Endothelial cell of umbilical vein (primary cell): ENCODE measurements at regions not wholly inside any gene's neighbourhood (a gene's known extent, or its start where the extent isn't known, plus 50 kb on each side); places are given as distances from the start of the nearest gene placed in this dataset.

Experiments used
- BruUV-seq: library from RNA; stranded (reverse); fragments of 400-500 nt; replicated peaks from 2 replicates; lab custom pipeline; 2021; lab: Mats Ljungman, UMichigan
- CTCF ChIA-PET: fragments of 300-600, 350-600 bp; sonication (Branson Sonifier 250); formaldehyde crosslinking; loops from one replicate; lab custom pipeline; 2021; ENCODE audit warnings: antibody characterized with exemption, inconsistent platforms; lab: Charles Lee
- POLR2A ChIA-PET: fragments of 300-600, 350-600 bp; sonication (Branson Sonifier 250); formaldehyde crosslinking; loops from one replicate; lab custom pipeline; 2021; ENCODE audit warnings: antibody characterized with exemption, inconsistent platforms; lab: Charles Lee
- DNase-seq: peaks from one replicate; pipeline ENCODE4 v3.0.0-alpha.2; 2011; ENCODE audit warnings: low read depth, low spot score
- FAIRE-seq: peaks from 2 replicates; lab custom pipeline; 2011; peaks lifted over from hg19 to GRCh38; lab: Jason Lieb, UNC
- H2AFZ ChIP-seq: 2 replicates; pipeline ENCODE4 v1.6.0; 2012; ENCODE audit warnings: low read depth, low read length, control low read depth, inconsistent platforms
- H3K27ac ChIP-seq: 2 replicates; pipeline ENCODE4 v1.5.1; 2011; ENCODE audit warnings: low read depth, mild to moderate bottlenecking, control low read depth, low read length, moderate library complexity; ENCODE audit not compliant: insufficient read depth
- H3K27me3 ChIP-seq, 2 experiments: 2 replicates each; pipeline versions ENCODE4 v1.6.0 to v1.6.1; 2011; ENCODE audit warnings: low read length in 2 of 2, mixed read lengths in 1 of 2; ENCODE audit not compliant: control insufficient read depth in 2 of 2, insufficient read depth in 2 of 2
- H3K36me3 ChIP-seq, 2 experiments: 2 replicates in 1 of 2; 3 replicates in 1 of 2; pipeline ENCODE4 v1.5.1; 2011; ENCODE audit warnings: low read length in 2 of 2, mild to moderate bottlenecking in 1 of 2, moderate library complexity in 1 of 2; ENCODE audit not compliant: control insufficient read depth in 2 of 2, insufficient read depth in 2 of 2; ENCODE audit errors: extremely low read depth in 1 of 2
- H3K4me1 ChIP-seq: 3 replicates; pipeline ENCODE4 v1.5.1; 2011; ENCODE audit warnings: mild to moderate bottlenecking, low read length; ENCODE audit not compliant: control insufficient read depth, insufficient read depth; ENCODE audit errors: extremely low read depth
- H3K4me2 ChIP-seq: 2 replicates; pipeline ENCODE4 v1.6.1; 2011; ENCODE audit warnings: low read length, control low read depth, mixed read lengths; ENCODE audit not compliant: insufficient read depth
- H3K4me3 ChIP-seq, 3 experiments: fragments of 200-600 bp in 1 of 3; sonication (generic), shearing (Covaris generic) in 1 of 3; replicated peaks in 1 of 3; 2 replicates each; pipeline ENCODE4 v1.5.1; 2011 to 2016; ENCODE audit warnings: control low read depth in 3 of 3, low read length in 3 of 3, mild to moderate bottlenecking in 2 of 3, inconsistent platforms in 1 of 3, low read depth in 1 of 3, moderate library complexity in 1 of 3; ENCODE audit not compliant: insufficient read depth in 1 of 3
- H3K79me2 ChIP-seq: 2 replicates; pipeline ENCODE4 v1.6.0; 2012; ENCODE audit warnings: low read length, inconsistent platforms; ENCODE audit not compliant: control insufficient read depth, insufficient read depth
- H3K9ac ChIP-seq: replicated peaks from 2 replicates; pipeline ENCODE3; 2011; ENCODE audit warnings: low read length, control low read depth; ENCODE audit not compliant: insufficient read depth; ENCODE audit errors: extremely low read depth
- H3K9me1 ChIP-seq: replicated peaks from 3 replicates; pipeline ENCODE4 v1.6.0; 2011; ENCODE audit warnings: mild to moderate bottlenecking, low read length; ENCODE audit not compliant: control insufficient read depth, insufficient read depth; ENCODE audit errors: extremely low read depth
- H3K9me3 ChIP-seq: replicated peaks from 2 replicates; pipeline ENCODE4 v1.5.1; 2012; ENCODE audit warnings: low read length, inconsistent platforms; ENCODE audit not compliant: control insufficient read depth, insufficient read depth
- H4K20me1 ChIP-seq: replicated peaks from 2 replicates; pipeline ENCODE3; 2011; ENCODE audit warnings: mild to moderate bottlenecking, low read length; ENCODE audit not compliant: control insufficient read depth, insufficient read depth; ENCODE audit errors: extremely low read depth
- EZH2 ChIP-seq: IDR thresholded peaks from 2 replicates; pipeline ENCODE4 v1.6.1; 2012; ENCODE audit warnings: borderline replicate concordance, low read depth, mild to moderate bottlenecking, moderate library complexity, low read length, inconsistent platforms; ENCODE audit not compliant: severe bottlenecking
- FOS ChIP-seq: IDR thresholded peaks from 2 replicates; pipeline ENCODE4 v1.6.1; 2011; ENCODE audit warnings: mild to moderate bottlenecking, low read length, moderate library complexity, borderline replicate concordance; ENCODE audit not compliant: insufficient read depth
- GATA2 ChIP-seq: IDR thresholded peaks from 2 replicates; pipeline ENCODE4 v1.7.0; 2011; ENCODE audit warnings: low read depth, mild to moderate bottlenecking, moderate library complexity, mixed read lengths, low read length; ENCODE audit not compliant: insufficient read length, insufficient read depth
- JUN ChIP-seq: IDR thresholded peaks from 2 replicates; pipeline ENCODE4 v1.6.1; 2011; ENCODE audit warnings: borderline replicate concordance, low read depth; ENCODE audit not compliant: insufficient read length, insufficient read depth
- MYC ChIP-seq: IDR thresholded peaks from one replicate; pipeline ENCODE4 v1.6.1; 2011; ENCODE audit warnings: mild to moderate bottlenecking, low read depth, low read length
- POLR2A ChIP-seq: IDR thresholded peaks from 2 replicates; pipeline ENCODE4 v1.6.1; 2012; ENCODE audit warnings: low read depth, mild to moderate bottlenecking, control low read depth, low read length
- POLR2AphosphoS5 ChIP-seq: IDR thresholded peaks from 2 replicates; pipeline ENCODE4 v1.6.1; 2012; ENCODE audit warnings: low read depth, mild to moderate bottlenecking, control low read depth, low read length, moderate library complexity; ENCODE audit not compliant: insufficient read depth
- dilution Hi-C: fragments of 300-500 bp; cut with MboI; formaldehyde crosslinking; loops from one replicate; pipeline ENCODE4 v1.15.0; 2019; ENCODE audit warnings: low sequenced_read_pairs; ENCODE audit not compliant: extremely low pct_ligation_motif_present
- intact Hi-C: fragments of 100-400 bp; cut with micrococcal nuclease; formaldehyde crosslinking; loops from one replicate; pipeline ENCODE4 v1.10.0; 2022
- TF ChIP-seq, protein P1 (sequence below): IDR thresholded peaks from 2 replicates; pipeline ENCODE4 v1.6.1; 2011; ENCODE audit not compliant: insufficient read depth, insufficient read length
- TF ChIP-seq, protein P2 (sequence below), 2 donors: IDR thresholded peaks; 1 replicate in 1 of 2; 2 replicates in 1 of 2; pipeline ENCODE4 v1.5.1; 2011; ENCODE audit warnings: low read length in 2 of 2, mild to moderate bottlenecking in 2 of 2, moderate library complexity in 2 of 2, control low read depth in 1 of 2, inconsistent platforms in 1 of 2, low read depth in 1 of 2; ENCODE audit not compliant: insufficient read depth in 1 of 2; ENCODE audit errors: extremely low read depth in 1 of 2

DNA sequence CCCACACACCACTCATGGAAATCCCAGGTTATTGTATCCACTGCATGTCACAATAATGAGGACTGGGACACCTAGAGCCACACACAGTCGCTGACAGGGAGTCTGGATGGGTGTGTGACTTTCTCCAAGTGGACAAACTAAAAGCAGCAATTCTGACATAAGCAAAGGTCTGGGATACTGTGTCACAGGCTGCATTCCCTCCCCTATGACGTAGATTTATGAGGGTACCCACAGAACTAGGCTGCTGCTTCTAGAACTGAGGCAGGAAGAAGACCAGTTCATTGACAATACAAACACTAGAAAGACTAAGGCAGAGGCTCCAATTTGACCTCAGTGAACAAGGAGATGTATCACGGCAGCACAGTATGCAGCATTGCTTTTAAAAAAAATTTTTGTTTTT is 63.6 kb upstream of the TBCA start:
- no peak overlapping the region for H3K9ac ChIP-seq
- dilution Hi-C loops (no loop called here), intact Hi-C loops (no loop called here)
- no peak overlapping the region for H2AFZ ChIP-seq
- peaks cover 4% of the 10 kb centered on the region for H3K4me1 ChIP-seq
- H3K27me3 ChIP-seq: peaks cover 22 to 54% of the 10 kb centered on the region in 2 experiments
- no peak for DNase-seq
- H3K9me3 ChIP-seq: no peaks in the 10 kb centered on the region
- H3K4me2 ChIP-seq: no peak overlapping the region
- ChIA-PET CTCF (no interaction called here), POLR2A (interaction anchor here (1.0 kb wide), 1 partner anchor 11 kb away, joined by 3 read pairs; no protein-coding TSS in a partner anchor)
- TF ChIP-seq, protein P1, sequence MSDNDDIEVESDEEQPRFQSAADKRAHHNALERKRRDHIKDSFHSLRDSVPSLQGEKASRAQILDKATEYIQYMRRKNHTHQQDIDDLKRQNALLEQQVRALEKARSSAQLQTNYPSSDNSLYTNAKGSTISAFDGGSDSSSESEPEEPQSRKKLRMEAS: no peak
- TF ChIP-seq POLR2A (no peak), JUN (no peak), GATA2 (no peak), FOS (no peak), POLR2AphosphoS5 (no peak), EZH2 (no peak), MYC (no peak)
- TF ChIP-seq, protein P2, sequence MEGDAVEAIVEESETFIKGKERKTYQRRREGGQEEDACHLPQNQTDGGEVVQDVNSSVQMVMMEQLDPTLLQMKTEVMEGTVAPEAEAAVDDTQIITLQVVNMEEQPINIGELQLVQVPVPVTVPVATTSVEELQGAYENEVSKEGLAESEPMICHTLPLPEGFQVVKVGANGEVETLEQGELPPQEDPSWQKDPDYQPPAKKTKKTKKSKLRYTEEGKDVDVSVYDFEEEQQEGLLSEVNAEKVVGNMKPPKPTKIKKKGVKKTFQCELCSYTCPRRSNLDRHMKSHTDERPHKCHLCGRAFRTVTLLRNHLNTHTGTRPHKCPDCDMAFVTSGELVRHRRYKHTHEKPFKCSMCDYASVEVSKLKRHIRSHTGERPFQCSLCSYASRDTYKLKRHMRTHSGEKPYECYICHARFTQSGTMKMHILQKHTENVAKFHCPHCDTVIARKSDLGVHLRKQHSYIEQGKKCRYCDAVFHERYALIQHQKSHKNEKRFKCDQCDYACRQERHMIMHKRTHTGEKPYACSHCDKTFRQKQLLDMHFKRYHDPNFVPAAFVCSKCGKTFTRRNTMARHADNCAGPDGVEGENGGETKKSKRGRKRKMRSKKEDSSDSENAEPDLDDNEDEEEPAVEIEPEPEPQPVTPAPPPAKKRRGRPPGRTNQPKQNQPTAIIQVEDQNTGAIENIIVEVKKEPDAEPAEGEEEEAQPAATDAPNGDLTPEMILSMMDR (IDR thresholded peaks at IDR 0.05; ENCODE audit: extremely low read depth in 1 of 2, insufficient read depth in 1 of 2, low read depth in 1 of 2, low read length in 2 of 2): no peak
- FAIRE-seq: peak; percentile 57
- no peaks in the 10 kb centered on the region for H3K9me1 ChIP-seq
- H3K27ac ChIP-seq: no peak overlapping the region
- no TSS peak for BruUV-seq
- H3K36me3 ChIP-seq: no peaks in the 10 kb centered on the region
- H3K4me3 ChIP-seq: no peak overlapping the region
- H4K20me1 ChIP-seq: no peaks in the 10 kb centered on the region
- H3K79me2 ChIP-seq: no peaks in the 10 kb centered on the region
